GM18508 (cell line): ENCODE measurements at regions not wholly inside any gene's neighbourhood (a gene's known extent, or its start where the extent isn't known, plus 50 kb on each side); places are given as distances from the start of the nearest gene placed in this dataset.

ENCODE experiments used
- ATAC-seq: cut with Tn5 transposase; IDR thresholded peaks from one replicate; pipeline ENCODE4 v1.9.1; 2021; ENCODE audit warnings: moderate number of reproducible peaks; ENCODE audit not compliant: insufficient read depth, unreplicated experiment

- ATAC-seq: no peak
These were observed 1018.3 kb downstream of the DIAPH3 start for GRCh38 chr13:59145381-59145780.

- ATAC-seq: no peak
These were observed 1006.5 kb downstream of the DIAPH3 start for GRCh38 chr13:59157181-59157580.

- no peak for ATAC-seq
These were observed 997.6 kb downstream of the DIAPH3 start for GRCh38 chr13:59166174-59166573.

- ATAC-seq: no peak
These were observed 991.7 kb downstream of the DIAPH3 start for GRCh38 chr13:59172076-59172475.

GRCh38 chr13:59176775-59177174 lies 987.0 kb downstream of the DIAPH3 start:
- no peak for ATAC-seq

- ATAC-seq: no peak
These were observed 985.4 kb downstream of the DIAPH3 start for GRCh38 chr13:59178344-59178743.

- ATAC-seq: no peak
These were observed 981.5 kb downstream of the DIAPH3 start for GRCh38 chr13:59182241-59182640.

GRCh38 chr13:59197397-59197796 lies 966.3 kb downstream of the DIAPH3 start:
- no peak for ATAC-seq

- no peak for ATAC-seq
These were observed 961.9 kb downstream of the DIAPH3 start for GRCh38 chr13:59201841-59202240.

GRCh38 chr13:59203855-59204254 lies 959.9 kb downstream of the DIAPH3 start:
- ATAC-seq: no peak

GRCh38 chr13:59205501-59205900 lies 958.2 kb downstream of the DIAPH3 start:
- no peak for ATAC-seq

GRCh38 chr13:59208405-59209195 lies 955.1 kb downstream of the DIAPH3 start:
- no peak for ATAC-seq

GRCh38 chr13:59210543-59210942 lies 953.2 kb downstream of the DIAPH3 start:
- ATAC-seq: no peak

GRCh38 chr13:59211606-59212005 lies 952.1 kb downstream of the DIAPH3 start:
- ATAC-seq: no peak

GRCh38 chr13:59229401-59229800 lies 934.3 kb downstream of the DIAPH3 start:
- ATAC-seq: no peak

GRCh38 chr13:59229861-59230260 lies 933.9 kb downstream of the DIAPH3 start:
- ATAC-seq: no peak

- no peak for ATAC-seq
These were observed 933.1 kb downstream of the DIAPH3 start for GRCh38 chr13:59230484-59231264.

GRCh38 chr13:59236309-59236919 lies 927.3 kb downstream of the DIAPH3 start:
- no peak for ATAC-seq

- no peak for ATAC-seq
These were observed 926.8 kb downstream of the DIAPH3 start for GRCh38 chr13:59236944-59237343.

- ATAC-seq: no peak
These were observed 916.6 kb downstream of the DIAPH3 start for GRCh38 chr13:59247171-59247570.
